ENCODE measurements at regions not wholly inside any gene's neighbourhood (a gene's known extent, or its start where the extent isn't known, plus 50 kb on each side); places are given as distances from the start of the nearest gene placed in this dataset.

DNA sequence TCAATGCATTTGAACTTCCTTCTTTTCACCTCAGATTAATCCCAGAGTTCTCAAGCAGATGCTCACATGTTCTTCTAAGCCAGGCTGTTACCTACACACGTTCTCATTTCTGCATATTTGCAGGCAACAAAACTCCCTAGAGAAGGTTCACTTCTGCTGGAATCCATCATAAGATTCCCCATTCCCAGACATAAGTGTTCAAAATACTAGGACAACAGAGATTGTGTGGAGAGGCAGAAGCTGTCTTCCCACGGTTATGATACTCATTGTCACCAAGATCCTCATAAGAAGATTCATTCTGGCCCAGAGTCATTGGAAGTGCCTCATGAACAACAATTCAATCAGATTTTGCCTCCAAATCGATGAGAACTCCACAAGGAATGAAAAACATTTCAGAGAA is 931.6 kb upstream of the MIR17HG start:
- TF ChIP-seq, protein P1, sequence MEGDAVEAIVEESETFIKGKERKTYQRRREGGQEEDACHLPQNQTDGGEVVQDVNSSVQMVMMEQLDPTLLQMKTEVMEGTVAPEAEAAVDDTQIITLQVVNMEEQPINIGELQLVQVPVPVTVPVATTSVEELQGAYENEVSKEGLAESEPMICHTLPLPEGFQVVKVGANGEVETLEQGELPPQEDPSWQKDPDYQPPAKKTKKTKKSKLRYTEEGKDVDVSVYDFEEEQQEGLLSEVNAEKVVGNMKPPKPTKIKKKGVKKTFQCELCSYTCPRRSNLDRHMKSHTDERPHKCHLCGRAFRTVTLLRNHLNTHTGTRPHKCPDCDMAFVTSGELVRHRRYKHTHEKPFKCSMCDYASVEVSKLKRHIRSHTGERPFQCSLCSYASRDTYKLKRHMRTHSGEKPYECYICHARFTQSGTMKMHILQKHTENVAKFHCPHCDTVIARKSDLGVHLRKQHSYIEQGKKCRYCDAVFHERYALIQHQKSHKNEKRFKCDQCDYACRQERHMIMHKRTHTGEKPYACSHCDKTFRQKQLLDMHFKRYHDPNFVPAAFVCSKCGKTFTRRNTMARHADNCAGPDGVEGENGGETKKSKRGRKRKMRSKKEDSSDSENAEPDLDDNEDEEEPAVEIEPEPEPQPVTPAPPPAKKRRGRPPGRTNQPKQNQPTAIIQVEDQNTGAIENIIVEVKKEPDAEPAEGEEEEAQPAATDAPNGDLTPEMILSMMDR (IDR thresholded peaks at IDR 0.05) = no peak
- H3K36me3 ChIP-seq (ENCODE audit: low read depth) = no peaks in the 10 kb centered on the region

DNA sequence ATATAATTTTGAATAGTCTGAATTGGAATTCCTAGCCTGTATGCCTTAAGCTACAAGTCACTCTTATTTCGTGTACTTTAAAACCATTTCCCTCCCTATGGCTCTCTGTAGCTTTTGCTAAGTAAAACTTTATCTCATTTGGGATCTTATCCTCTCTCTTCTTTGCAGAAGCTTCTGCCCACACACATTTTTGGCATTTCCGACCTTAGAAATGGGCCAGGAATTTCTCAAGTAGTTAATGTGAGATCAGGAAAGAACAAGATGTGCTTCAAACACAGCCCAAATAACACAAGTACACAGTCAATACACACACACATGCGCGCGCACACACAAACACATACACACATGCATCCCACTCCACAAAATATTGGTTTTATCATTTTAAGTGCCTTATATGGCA is 931.0 kb upstream of the MIR17HG start:
- intact Hi-C loops (cut with DNase I, micrococcal nuclease) = no loop called here
- no peak overlapping the region for H3K4me3 ChIP-seq
- H3K9me3 ChIP-seq = no peaks in the 10 kb centered on the region
- H3K36me3 ChIP-seq (ENCODE audit: low read depth) = no peaks in the 10 kb centered on the region
- ATAC-seq (no peak), DNase-seq (no peak)
- H3K4me1 ChIP-seq (ENCODE audit: low read depth) = no peaks in the 10 kb centered on the region
- TF ChIP-seq, protein P1 (IDR thresholded peaks at IDR 0.05) = no peak

More for the DNA sequence above, 931.6 kb upstream of the MIR17HG start:
- intact Hi-C loops (cut with DNase I, micrococcal nuclease) = no loop called here
- Histone ChIP-seq H3K9me3 (no peaks in the 10 kb centered on the region), H3K4me1 (ENCODE audit: low read depth) (no peaks in the 10 kb centered on the region), H3K4me3 (no peak overlapping the region)
- ATAC-seq (no peak), DNase-seq (no peak)

DNA sequence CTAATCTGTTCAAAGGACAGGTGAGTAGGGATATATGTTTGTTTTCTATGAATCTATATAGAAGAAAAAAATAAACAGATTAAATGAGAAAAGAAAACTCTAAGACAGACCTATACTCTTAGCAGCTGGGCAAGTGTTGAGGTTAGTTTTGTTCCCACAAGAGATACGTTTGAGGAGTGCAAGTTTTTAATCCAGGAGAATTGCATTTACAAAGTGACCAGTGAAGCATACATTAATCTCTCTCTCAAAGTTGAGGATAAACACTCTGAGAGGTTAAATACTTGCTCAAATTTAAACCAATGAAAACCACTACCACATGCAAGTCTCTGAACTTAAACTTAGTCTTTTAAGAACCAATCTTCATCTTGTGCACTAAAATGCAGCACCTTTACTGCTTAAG is 930.5 kb upstream of the MIR17HG start:
- DNase-seq (no peak), ATAC-seq (no peak)
- TF ChIP-seq, protein P1 (IDR thresholded peaks at IDR 0.05) = no peak
- no peaks in the 10 kb centered on the region for H3K9me3 ChIP-seq
- no peak overlapping the region for H3K4me3 ChIP-seq
- H3K4me1 ChIP-seq (ENCODE audit: low read depth) = no peaks in the 10 kb centered on the region
- no peaks in the 10 kb centered on the region for H3K36me3 ChIP-seq (ENCODE audit: low read depth)
- intact Hi-C loops (cut with DNase I, micrococcal nuclease) = no loop called here

DNA sequence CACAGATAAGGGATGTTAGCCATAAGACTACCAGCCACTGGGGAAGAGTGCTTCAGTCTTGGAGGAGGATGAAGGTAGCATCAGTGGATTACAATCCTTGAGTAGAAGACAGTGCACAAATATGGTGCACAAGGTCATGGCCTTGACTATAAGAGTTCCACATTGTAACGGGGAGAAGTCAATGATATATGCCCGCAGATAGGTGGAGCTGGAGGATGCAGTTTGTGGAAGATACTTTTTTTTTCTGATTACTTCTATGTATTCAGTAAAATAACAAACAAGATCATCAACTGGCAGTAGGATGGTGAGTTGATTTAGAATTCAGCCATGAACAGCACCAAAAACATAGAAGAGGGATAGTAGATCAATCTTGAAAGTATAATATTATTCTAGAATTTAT is 926.8 kb upstream of the MIR17HG start:
- TF ChIP-seq, protein P1 (IDR thresholded peaks at IDR 0.05) = no peak
- Histone ChIP-seq H3K36me3 (ENCODE audit: low read depth) (no peaks in the 10 kb centered on the region), H3K9me3 (no peaks in the 10 kb centered on the region), H3K4me3 (no peak overlapping the region), H3K4me1 (ENCODE audit: low read depth) (no peaks in the 10 kb centered on the region)
- DNase-seq = no peak
- no peak for ATAC-seq
- intact Hi-C loops (cut with DNase I, micrococcal nuclease) = no loop called here

DNA sequence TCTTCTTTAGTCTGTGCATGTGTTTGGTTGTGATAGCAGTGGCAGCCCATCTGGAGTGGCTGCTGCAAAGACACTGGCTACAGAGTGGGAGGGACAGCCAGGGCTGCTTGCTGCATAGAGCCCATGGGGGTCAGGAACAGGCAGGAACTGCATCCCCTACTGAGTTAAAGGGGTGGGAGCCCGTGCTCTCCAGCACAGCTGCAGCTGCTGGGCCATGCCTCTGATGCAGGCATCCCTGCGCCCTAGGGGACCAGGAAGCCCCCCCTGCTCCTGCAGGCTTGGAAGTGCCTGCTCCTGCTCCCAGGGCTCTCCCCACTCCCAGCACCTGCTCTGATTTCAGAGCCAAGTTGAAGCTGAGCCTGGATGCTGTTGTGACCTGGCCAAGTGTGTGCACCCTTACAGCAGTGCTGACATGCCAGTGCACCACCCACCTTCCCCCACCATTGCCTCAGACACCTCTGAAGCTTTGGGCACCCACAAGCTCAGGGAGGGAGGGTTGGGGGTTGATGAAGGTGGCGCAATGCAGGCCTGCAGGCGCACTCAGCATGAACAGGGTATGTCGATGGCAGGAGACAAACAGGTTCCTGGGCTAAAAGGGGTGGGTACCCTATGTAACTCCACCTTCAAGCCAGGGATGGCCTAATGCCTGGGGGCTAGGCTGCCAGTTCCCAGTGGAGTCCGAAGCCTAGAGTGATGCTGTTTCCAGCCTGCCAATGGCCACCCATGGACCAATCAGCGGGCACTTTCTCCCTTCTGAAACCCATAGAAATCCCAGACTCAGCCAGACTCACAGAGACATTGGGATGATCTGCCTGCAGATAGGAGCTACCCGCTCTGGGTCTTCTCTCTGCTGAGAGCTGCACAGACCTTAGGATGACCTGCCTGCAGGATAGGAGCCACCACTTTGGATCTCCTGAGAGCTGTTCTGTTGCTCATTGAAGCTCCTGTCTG is 919.9 kb upstream of the MIR17HG start:
- ATAC-seq = no peak
- no peak overlapping the region for H3K4me3 ChIP-seq
- no peaks in the 10 kb centered on the region for H3K9me3 ChIP-seq
- intact Hi-C loops (cut with DNase I, micrococcal nuclease) = no loop called here
- DNase-seq = no peak
- TF ChIP-seq, protein P1 (IDR thresholded peaks at IDR 0.05) = no peak
- no peaks in the 10 kb centered on the region for H3K4me1 ChIP-seq (ENCODE audit: low read depth)
- no peaks in the 10 kb centered on the region for H3K36me3 ChIP-seq (ENCODE audit: low read depth)
